ENCODE measurements at regions not wholly inside any gene's neighbourhood (a gene's known extent, or its start where the extent isn't known, plus 50 kb on each side); places are given as distances from the start of the nearest gene placed in this dataset.
"Not testable (repeated sequence)": the region's sequence is repeated elsewhere in the genome, so short reads cannot be mapped to it uniquely, and the experiment has no call there.

- no peak for DNase-seq
Measured at GRCh38 chr6:167230288-167230687, 60.8 kb upstream of the UNC93A start.

- no peak for DNase-seq
Measured at GRCh38 chr6:167232356-167232755, 58.8 kb upstream of the UNC93A start.

- DNase-seq, result no peak
Measured at GRCh38 chr6:167233490-167233889, 57.6 kb upstream of the UNC93A start.

- not testable (repeated sequence) for DNase-seq
Measured at GRCh38 chr6:167234576-167234975, 56.5 kb upstream of the UNC93A start.

DNA sequence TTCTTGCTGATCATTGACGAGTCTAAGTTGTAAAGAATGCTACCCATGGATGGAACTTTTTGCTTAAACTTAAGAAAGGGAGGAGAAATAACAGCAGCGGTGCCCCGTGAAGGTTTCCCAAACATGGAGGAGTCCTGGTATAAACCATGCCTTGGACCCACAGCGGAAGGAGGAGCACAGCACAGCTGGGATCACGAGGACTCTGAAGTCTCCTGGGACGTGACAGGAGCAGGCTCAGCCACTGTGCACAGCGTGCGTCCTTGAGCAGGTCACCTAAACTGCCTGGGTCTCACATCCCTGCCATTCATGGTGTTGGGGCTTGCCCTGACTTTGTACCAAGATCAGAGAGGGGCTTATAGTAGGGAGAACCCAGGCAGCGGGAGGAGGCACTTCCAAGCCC, 56.1 kb upstream of the UNC93A start:
- DNase-seq, result no peak

DNA sequence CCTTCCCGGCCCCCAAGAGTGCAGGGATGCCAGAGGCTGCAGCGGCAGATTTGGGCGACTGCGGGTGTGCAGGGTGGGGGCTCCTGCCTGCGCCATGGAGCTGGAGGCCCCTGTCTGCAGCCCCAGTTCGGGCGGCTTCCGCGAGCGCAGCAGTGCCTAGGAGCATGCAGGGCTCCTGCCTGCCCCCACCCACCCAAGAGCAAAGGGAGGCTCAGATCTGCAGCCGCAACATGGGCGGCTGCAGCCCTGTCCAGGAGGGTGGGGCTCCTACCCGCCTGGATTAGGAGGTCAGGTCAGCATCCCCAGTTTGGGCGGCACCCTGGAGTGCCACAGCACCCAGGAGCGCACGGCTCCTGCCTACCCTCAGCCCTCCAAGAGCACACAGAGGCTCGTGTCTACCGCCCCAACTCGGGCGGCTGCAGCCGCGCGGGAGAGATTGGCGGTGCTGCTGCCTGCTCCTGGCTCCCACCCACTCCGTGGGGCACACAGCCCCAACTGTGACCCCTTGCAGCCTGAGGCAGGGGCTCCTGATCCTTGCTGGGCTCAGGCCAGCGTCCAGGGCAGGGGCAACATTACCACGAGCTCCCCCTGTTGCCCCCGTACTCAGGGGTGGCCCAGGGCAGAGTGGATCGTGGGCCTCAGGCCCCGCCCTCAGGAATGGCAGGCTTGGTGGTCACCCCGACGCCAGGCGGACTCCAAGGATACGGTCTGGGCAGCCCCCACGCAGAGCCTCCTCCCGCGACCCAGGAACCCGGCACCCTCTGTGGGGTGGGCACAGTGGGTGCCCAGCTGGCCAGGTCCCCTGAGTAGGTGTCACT, 55.5 kb upstream of the UNC93A start:
- DNase-seq, result no peak

DNA sequence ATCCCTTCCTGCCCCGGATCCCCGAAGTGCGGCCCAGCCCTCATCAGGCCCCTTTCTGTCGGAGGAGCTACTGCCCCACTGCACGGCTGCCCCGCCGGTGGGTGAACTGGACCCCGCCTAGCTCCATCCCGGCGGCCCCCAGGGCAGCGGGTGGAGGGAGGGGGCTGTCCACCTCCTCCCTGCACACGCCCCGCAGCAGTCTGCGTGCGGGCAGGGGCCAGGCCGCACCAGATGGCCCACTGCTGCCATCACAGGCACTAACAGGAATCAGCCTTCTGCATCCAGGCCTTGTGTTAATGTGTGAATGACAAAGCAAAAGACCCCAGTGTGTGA, 54.9 kb upstream of the UNC93A start:
- no peak for DNase-seq

- no peak for DNase-seq
Measured at GRCh38 chr6:167237438-167238145, 53.5 kb upstream of the UNC93A start.

GRCh38 chr6:167238146-167238693, 52.9 kb upstream of the UNC93A start:
- DNase-seq, result no peak

- no peak for DNase-seq
Measured at GRCh38 chr6:167238694-167239467, 52.2 kb upstream of the UNC93A start.

DNA sequence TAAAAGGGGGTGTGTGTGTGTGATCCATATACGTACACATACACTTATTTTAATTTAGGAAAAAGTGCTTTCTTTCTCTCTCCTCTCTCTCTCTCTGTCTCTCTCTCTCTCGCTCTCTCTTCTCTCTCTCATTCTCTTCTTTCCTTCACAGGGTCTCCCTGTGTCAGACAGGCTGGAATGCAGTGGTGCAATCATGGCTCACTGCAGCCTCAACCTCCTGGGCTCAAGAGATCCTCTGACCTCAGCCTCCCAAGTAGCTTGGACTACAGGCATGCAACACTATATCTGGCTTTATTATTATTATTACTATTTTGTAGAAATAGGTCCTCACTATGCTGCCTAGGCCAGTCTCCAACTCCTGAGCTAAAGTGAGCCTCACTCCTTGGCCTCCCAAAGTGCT, 51.6 kb upstream of the UNC93A start:
- DNase-seq, result not testable (repeated sequence)

DNA sequence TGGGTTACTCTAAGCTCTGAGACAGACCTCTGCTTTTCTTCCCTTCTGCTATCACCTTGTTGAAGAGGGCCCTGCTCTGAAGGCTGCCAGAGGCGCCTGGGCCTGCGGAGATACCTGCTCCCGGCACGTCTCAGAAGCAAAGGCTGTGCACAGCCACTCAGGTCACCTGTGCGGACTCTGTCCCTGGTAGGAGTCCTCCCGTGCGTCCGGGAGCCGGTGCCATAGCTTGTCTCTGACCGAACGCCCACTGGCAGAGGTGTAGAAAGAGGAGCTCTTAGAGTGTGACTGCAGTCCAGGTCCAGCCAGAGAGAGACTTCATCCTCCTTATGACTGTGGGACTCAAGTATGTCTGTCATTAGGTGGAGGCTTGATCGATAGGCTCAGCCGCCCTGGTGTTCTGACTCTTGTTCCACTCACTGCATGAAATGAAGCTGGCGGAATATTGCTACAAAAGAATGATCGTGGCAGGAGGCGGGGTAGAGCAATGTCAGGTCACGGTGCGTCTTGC, 51.0 kb upstream of the UNC93A start:
- no peak for DNase-seq

All from stimulated activated CD4-positive, alpha-beta T cell treated with anti-CD3 and anti-CD28 coated beads, Interleukin-4, amount 100 ng/mL, for 4 hours (primary cell).